ENCODE measurements at regions not wholly inside any gene's neighbourhood (a gene's known extent, or its start where the extent isn't known, plus 50 kb on each side); places are given as distances from the start of the nearest gene placed in this dataset.

GRCh38 chr14:48537600-48537999 lies 862.2 kb upstream of the MDGA2 start:
- DNase-seq, result no peak
- H3K4me1 ChIP-seq, result no peaks in the 10 kb centered on the region
- no peak for ATAC-seq
- TF ChIP-seq CTCF (IDR thresholded peaks at IDR 0.05), result no peak
- H3K4me3 ChIP-seq, result no peak overlapping the region
- intact Hi-C loops (cut with DNase I), result no loop called here
- H3K27me3 ChIP-seq (ENCODE audit: insufficient read depth in 3 of 3, low read length in 2 of 3), result no peaks in the 10 kb centered on the region
- H3K36me3 ChIP-seq (ENCODE audit: insufficient read depth in 1 of 2, low read depth in 1 of 2), result no peaks in the 10 kb centered on the region
- H3K27ac ChIP-seq, result no peak overlapping the region
- H3K9me3 ChIP-seq, result no peaks in the 10 kb centered on the region

- no peak overlapping the region for H3K4me3 ChIP-seq
- no peaks in the 10 kb centered on the region for H3K9me3 ChIP-seq
- no peak for ATAC-seq
- H3K36me3 ChIP-seq (ENCODE audit: insufficient read depth in 1 of 2, low read depth in 1 of 2), result no peaks in the 10 kb centered on the region
- H3K27me3 ChIP-seq (ENCODE audit: insufficient read depth in 3 of 3, low read length in 2 of 3), result no peaks in the 10 kb centered on the region
- 54 to 69% (median 55%) methylated on average over 3 of the region's 3 CpGs for WGBS, 3 donors
- TF ChIP-seq CTCF (IDR thresholded peaks at IDR 0.05), result no peak
- no peaks in the 10 kb centered on the region for H3K4me1 ChIP-seq
- no peak for DNase-seq
- H3K27ac ChIP-seq, result no peak overlapping the region
- intact Hi-C loops (cut with DNase I), result no loop called here
Measured at GRCh38 chr14:48536318-48536717, 860.9 kb upstream of the MDGA2 start.

- no peaks in the 10 kb centered on the region for H3K4me1 ChIP-seq
- intact Hi-C loops (cut with DNase I), result no loop called here
- H3K4me3 ChIP-seq, result no peak overlapping the region
- no peaks in the 10 kb centered on the region for H3K27me3 ChIP-seq (ENCODE audit: insufficient read depth in 3 of 3, low read length in 2 of 3)
- TF ChIP-seq CTCF (IDR thresholded peaks at IDR 0.05), result no peak
- ATAC-seq, result no peak
- H3K27ac ChIP-seq, result no peak overlapping the region
- WGBS, 3 donors, result 13 to 34% (median 32%) methylated on average over 2 of the region's 2 CpGs
- no peak for DNase-seq
- H3K36me3 ChIP-seq (ENCODE audit: insufficient read depth in 1 of 2, low read depth in 1 of 2), result no peaks in the 10 kb centered on the region
- no peaks in the 10 kb centered on the region for H3K9me3 ChIP-seq
Measured at GRCh38 chr14:48527832-48528231, 852.4 kb upstream of the MDGA2 start.

- Histone ChIP-seq H3K36me3 (ENCODE audit: insufficient read depth in 1 of 2, low read depth in 1 of 2) (no peaks in the 10 kb centered on the region), H3K27me3 (ENCODE audit: insufficient read depth in 3 of 3, low read length in 2 of 3) (no peaks in the 10 kb centered on the region), H3K9me3 (no peaks in the 10 kb centered on the region), H3K4me1 (no peaks in the 10 kb centered on the region), H3K4me3 (no peak overlapping the region), H3K27ac (no peak overlapping the region)
- no peak for DNase-seq
- TF ChIP-seq CTCF (IDR thresholded peaks at IDR 0.05), result no peak
- no peak for ATAC-seq
- intact Hi-C loops (cut with DNase I), result no loop called here
- 76 to 83% (median 80%) methylated on average over 7 of the region's 7 CpGs for WGBS, 3 donors
Measured at GRCh38 chr14:48526307-48526706, 850.9 kb upstream of the MDGA2 start.

GRCh38 chr14:48504921-48505320 lies 829.5 kb upstream of the MDGA2 start:
- Histone ChIP-seq H3K4me1 (no peaks in the 10 kb centered on the region), H3K27ac (no peak overlapping the region), H3K27me3 (ENCODE audit: insufficient read depth in 3 of 3, low read length in 2 of 3) (no peaks in the 10 kb centered on the region), H3K36me3 (ENCODE audit: insufficient read depth in 1 of 2, low read depth in 1 of 2) (no peaks in the 10 kb centered on the region), H3K9me3 (no peaks in the 10 kb centered on the region), H3K4me3 (no peak overlapping the region)
- no peak for ATAC-seq
- no peak for TF ChIP-seq CTCF (IDR thresholded peaks at IDR 0.05)
- WGBS, 3 donors, result 78% methylated on average over 4 of the region's 4 CpGs
- intact Hi-C loops (cut with DNase I), result no loop called here
- DNase-seq, result no peak

Data from psoas muscle (tissue), 7 donors.